GM21723 (cell line): ENCODE measurements at regions not wholly inside any gene's neighbourhood (a gene's known extent, or its start where the extent isn't known, plus 50 kb on each side); places are given as distances from the start of the nearest gene placed in this dataset.
A peak's percentile ranks its signal among the peaks of the same experiment; 100 is the strongest.
"Not testable (repeated sequence)": the region's sequence is repeated elsewhere in the genome, so short reads cannot be mapped to it uniquely, and the experiment has no call there.

Experiments used
- ATAC-seq: cut with Tn5 transposase; IDR thresholded peaks from one replicate; pipeline ENCODE4 v1.9.1; 2021; ENCODE audit warnings: mild to moderate bottlenecking, moderate library complexity; ENCODE audit not compliant: unreplicated experiment

GRCh38 chr1:224029286-224030025, 84.5 kb upstream of the FBXO28 start:
- peak; percentile 89 for ATAC-seq

GRCh38 chr1:224028802-224029201, 85.1 kb upstream of the FBXO28 start:
- ATAC-seq = not testable (repeated sequence)

- ATAC-seq = not testable (repeated sequence)
Observed at GRCh38 chr1:224023122-224023521, 90.8 kb upstream of the FBXO28 start.

DNA sequence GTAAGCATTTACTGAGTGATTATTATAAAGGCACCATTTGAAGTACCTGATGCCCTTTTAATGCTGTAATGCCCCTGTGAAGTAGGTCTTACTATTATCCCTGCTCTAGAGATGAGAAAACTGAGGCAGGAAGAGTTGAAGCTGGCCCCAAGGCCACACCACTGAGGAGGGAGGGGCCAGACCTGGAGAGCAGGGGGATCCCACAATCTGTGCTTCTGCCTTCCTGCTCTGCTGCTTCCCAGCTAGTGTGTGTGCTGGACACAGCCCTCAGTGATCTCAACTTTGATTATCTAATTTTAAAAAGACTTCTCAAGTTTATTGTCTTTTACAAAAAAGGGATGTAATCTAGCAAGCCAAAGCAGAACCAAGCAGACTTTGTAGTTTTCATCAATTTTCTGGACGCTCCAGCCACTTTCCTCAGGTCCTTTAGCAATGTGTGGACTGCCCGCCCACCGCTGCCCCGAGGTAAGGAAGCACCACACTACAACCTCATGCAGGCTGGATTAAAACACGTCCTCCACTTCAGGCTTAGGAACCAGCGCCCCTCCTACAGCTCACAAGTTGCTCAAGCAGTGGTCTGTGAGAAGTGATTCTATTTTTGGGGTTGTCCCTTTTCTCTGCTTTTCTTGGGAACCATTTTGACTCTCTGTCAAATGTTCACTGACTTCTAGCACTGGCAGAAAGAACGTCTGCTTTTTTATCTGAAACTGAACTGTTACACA, 91.5 kb upstream of the FBXO28 start:
- ATAC-seq = not testable (repeated sequence)

DNA sequence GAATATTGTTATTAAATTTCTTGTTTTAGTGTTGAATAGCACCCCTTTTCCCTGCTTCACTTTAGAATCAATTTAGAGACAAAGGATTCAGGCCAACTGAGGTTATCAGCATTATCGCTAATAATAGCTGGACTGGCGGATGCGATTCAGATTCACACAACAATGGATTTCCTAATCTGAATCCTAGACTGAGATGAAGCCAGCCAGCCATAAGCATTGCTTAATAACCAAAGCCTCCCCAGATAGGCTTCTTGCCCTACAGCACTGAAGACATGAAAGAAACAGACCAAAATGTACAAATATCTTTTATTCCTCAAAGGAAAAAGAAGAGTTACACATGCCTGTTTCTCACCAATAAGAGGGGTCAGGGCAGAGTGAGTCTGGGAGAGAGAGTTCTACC, 94.0 kb upstream of the FBXO28 start:
- not testable (repeated sequence) for ATAC-seq

DNA sequence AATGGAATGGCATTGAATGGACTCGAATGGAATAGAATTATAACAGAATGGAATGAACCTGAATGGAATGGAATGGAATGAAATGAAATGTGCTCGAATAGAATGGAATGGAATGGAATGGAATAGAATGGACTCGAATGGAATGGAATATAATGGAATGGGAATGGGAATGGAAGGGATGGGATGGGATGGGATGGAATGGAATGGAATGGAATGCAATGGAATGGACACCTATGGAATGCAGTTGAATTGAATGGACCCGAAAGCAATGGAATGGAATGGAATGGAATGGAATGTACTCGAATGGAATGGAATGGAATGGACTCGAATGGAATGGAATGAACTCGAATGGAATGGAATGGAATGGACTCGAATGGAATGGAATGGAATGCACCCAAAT, 98.1 kb upstream of the FBXO28 start:
- ATAC-seq = not testable (repeated sequence)

DNA sequence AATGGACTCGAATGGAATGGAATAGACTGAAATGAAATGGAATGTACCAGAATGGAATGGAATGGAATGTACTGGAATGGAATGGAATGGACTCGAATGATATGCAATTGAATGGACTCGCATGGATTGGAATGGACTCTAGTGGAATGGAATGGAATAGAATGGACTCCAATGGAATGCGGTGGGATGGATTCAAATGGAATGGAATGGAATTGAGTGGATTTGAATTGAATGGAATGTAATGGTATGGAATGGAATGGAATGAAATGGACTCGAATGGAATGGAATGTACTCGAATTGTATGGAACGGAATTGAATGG, 99.6 kb upstream of the FBXO28 start:
- ATAC-seq = no peak

DNA sequence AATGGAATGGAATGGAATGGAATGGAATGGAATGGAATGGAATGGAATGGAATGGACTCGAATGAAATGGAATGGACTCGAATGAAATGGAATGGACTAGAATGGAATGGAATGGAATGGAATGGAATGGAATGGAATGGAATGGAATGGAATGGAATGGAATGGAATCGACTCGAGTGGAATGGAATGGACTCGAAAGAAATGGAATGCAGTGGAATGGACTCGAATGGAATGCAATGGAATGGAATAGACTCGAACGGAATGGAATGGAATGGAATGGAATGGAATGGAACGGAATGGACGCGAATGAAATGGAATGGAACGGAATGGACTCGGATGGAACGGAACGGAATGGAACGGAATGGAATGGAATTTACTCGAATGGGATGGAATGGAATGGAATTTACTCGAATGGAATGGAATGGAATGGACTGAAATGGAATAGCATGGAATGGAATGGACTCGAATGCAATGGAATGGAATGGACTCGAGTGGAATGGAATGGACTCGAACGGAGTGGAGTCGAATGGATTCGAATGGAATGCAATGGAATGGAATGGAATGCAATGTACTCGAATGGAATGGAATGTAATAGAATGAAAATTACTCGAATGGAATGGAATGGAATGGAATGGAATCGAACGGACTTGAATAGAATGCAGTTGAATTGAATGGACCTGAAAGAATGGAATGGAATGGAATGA, 100.1 kb upstream of the FBXO28 start:
- not testable (repeated sequence) for ATAC-seq

GRCh38 chr1:224012807-224013434, 101.0 kb upstream of the FBXO28 start:
- not testable (repeated sequence) for ATAC-seq

DNA sequence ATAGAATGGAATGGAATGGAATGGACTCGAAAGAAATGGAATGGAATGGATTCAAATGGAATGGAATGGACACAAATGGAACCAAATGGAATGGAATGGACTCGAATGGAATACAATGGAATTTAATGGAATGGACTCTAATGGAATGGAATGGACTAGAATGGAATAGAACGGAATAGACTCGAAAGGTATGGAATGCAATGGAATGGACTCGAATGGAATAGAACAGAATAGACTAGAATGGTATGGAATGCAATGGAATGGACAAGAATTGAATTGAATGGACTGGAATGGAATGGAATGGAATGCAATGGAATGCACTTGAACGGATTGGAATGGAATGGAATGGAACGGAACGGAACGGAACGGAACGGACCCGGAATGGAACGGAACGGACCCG, 101.7 kb upstream of the FBXO28 start:
- ATAC-seq = not testable (repeated sequence)

GRCh38 chr1:224011751-224012150, 102.2 kb upstream of the FBXO28 start:
- ATAC-seq = not testable (repeated sequence)

DNA sequence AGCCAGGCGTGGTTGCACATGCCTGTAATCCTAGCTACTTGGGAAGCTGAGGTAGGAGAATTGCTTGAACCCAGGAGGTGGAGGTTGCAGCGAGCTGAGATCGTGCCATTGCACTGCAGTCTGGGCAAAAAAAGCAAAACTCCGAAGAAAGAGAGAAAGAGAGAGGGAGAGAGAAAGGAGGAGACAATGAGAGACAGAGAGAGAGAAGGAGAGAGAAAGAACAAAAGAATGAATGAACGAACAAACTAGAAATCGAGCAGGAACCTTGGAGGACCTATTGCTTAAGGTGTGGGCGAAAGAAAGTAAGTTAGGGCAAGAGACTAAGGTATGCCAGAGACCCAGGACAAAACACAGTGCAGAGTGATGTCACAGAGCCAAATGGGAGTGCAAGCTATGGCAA, 102.8 kb upstream of the FBXO28 start:
- ATAC-seq = not testable (repeated sequence)

DNA sequence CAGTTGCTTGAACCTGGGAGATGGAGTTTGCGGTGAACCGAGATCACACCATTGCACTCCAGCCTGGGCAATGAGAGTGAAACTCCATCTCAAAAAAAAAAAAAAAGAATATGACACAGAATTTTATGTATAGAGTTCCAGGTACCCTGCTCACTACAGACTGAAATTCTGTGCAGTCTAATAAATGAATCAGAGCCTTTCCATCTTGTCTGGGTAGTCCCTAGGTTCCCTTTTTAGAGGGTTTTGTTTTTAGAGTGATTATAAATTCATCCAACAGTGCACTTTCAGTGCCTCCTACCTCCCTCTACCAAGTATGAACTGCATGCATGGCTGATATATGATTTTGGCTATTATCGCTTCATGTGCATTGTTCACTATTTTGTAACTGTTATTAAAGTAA, 107.9 kb upstream of the FBXO28 start:
- ATAC-seq = not testable (repeated sequence)

- not testable (repeated sequence) for ATAC-seq
Observed at GRCh38 chr1:224004552-224005315, 109.2 kb upstream of the FBXO28 start.

DNA sequence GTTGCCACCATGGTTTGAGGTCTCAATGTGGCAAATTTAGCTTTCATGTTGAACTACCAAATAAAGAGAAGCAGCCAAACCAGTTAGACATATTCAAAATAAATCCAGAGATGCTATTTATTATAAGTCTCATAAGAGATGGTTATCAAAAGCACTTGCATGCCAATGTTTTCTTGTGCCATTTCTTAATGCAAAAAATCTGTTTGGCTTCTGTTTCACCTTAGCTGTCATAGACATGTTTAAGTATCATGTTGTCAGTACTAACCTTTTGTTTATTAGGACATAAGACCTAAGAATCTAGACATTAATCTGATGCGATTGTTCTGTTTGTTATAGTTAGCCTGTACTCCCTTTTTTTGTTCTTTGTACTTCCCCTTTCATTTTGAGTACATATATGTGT, 110.0 kb upstream of the FBXO28 start:
- ATAC-seq = not testable (repeated sequence)

- ATAC-seq = not testable (repeated sequence)
Observed at GRCh38 chr1:224001757-224002156, 112.2 kb upstream of the FBXO28 start.

GRCh38 chr1:223999761-224000160, 114.2 kb upstream of the FBXO28 start:
- not testable (repeated sequence) for ATAC-seq

GRCh38 chr1:223998676-223999455, 115.0 kb upstream of the FBXO28 start:
- not testable (repeated sequence) for ATAC-seq

GRCh38 chr1:223996376-223996775, 117.5 kb upstream of the FBXO28 start:
- not testable (repeated sequence) for ATAC-seq
